ENCODE measurements at regions not wholly inside any gene's neighbourhood (a gene's known extent, or its start where the extent isn't known, plus 50 kb on each side); places are given as distances from the start of the nearest gene placed in this dataset.

GRCh38 chr9:84481636-84482218 lies 141.2 kb upstream of the SLC28A3 start:
- no peak for TF ChIP-seq EZH2 (IDR thresholded peaks at IDR 0.05; ENCODE audit: low read length, missing control alignments)
- TF ChIP-seq CTCF (conservative IDR thresholded peaks at IDR 0.05 in 1 of 2, IDR thresholded peaks at IDR 0.05 in 1 of 2; ENCODE audit: low read depth in 1 of 2, low read length in 2 of 2), result no peak

Data from fibroblast of lung (primary cell).